ENCODE measurements at regions not wholly inside any gene's neighbourhood (a gene's known extent, or its start where the extent isn't known, plus 50 kb on each side); places are given as distances from the start of the nearest gene placed in this dataset.
"Not testable (repeated sequence)": the region's sequence is repeated elsewhere in the genome, so short reads cannot be mapped to it uniquely, and the experiment has no call there.

GRCh38 chr18:10169064-10169562, 255.3 kb downstream of the VAPA start:
- Histone ChIP-seq H3K27me3 (ENCODE audit: control insufficient read depth in 5 of 5, insufficient read depth in 4 of 5, low read length in 5 of 5) (no peaks in the 10 kb centered on the region), H3K36me3 (ENCODE audit: control insufficient read depth in 5 of 5, insufficient read depth in 5 of 5, low read length in 5 of 5) (no peaks in the 10 kb centered on the region), H3K4me3 (ENCODE audit: low read depth in 1 of 5, low read length in 5 of 5) (no peak overlapping the region), H3K9me3 (ENCODE audit: control insufficient read depth in 5 of 5, low read length in 5 of 5) (no peaks in the 10 kb centered on the region), H3K27ac (ENCODE audit: low read depth, low read length) (no peak overlapping the region), H3K9ac (ENCODE audit: low read length in 5 of 5) (no peak overlapping the region), H3K4me1 (ENCODE audit: control insufficient read depth in 5 of 5, insufficient read depth in 5 of 5, low read length in 5 of 5) (no peaks in the 10 kb centered on the region)

GRCh38 chr18:10169814-10170213, 256.0 kb downstream of the VAPA start:
- no peaks in the 10 kb centered on the region for H3K9me3 ChIP-seq (ENCODE audit: control insufficient read depth in 5 of 5, low read length in 5 of 5)
- no peaks in the 10 kb centered on the region for H3K36me3 ChIP-seq (ENCODE audit: control insufficient read depth in 5 of 5, insufficient read depth in 5 of 5, low read length in 5 of 5)
- H3K4me3 ChIP-seq (ENCODE audit: low read depth in 1 of 5, low read length in 5 of 5): no peak overlapping the region
- H3K9ac ChIP-seq (ENCODE audit: low read length in 5 of 5): no peak overlapping the region
- no peaks in the 10 kb centered on the region for H3K4me1 ChIP-seq (ENCODE audit: control insufficient read depth in 5 of 5, insufficient read depth in 5 of 5, low read length in 5 of 5)
- no peaks in the 10 kb centered on the region for H3K27me3 ChIP-seq (ENCODE audit: control insufficient read depth in 5 of 5, insufficient read depth in 4 of 5, low read length in 5 of 5)
- H3K27ac ChIP-seq (ENCODE audit: low read depth, low read length): no peak overlapping the region

GRCh38 chr18:10170375-10170774, 256.6 kb downstream of the VAPA start:
- Histone ChIP-seq H3K4me3 (ENCODE audit: low read depth in 1 of 5, low read length in 5 of 5) (no peak overlapping the region), H3K27ac (ENCODE audit: low read depth, low read length) (no peak overlapping the region), H3K9ac (ENCODE audit: low read length in 5 of 5) (no peak overlapping the region), H3K27me3 (ENCODE audit: control insufficient read depth in 5 of 5, insufficient read depth in 4 of 5, low read length in 5 of 5) (no peaks in the 10 kb centered on the region), H3K9me3 (ENCODE audit: control insufficient read depth in 5 of 5, low read length in 5 of 5) (no peaks in the 10 kb centered on the region), H3K36me3 (ENCODE audit: control insufficient read depth in 5 of 5, insufficient read depth in 5 of 5, low read length in 5 of 5) (no peaks in the 10 kb centered on the region), H3K4me1 (ENCODE audit: control insufficient read depth in 5 of 5, insufficient read depth in 5 of 5, low read length in 5 of 5) (no peaks in the 10 kb centered on the region)

- H3K9ac ChIP-seq (ENCODE audit: low read length in 5 of 5); H3K4me1 ChIP-seq (ENCODE audit: control insufficient read depth in 5 of 5, insufficient read depth in 5 of 5, low read length in 5 of 5); H3K27ac ChIP-seq (ENCODE audit: low read depth, low read length); H3K4me3 ChIP-seq (ENCODE audit: low read depth in 1 of 5, low read length in 5 of 5); H3K27me3 ChIP-seq (ENCODE audit: control insufficient read depth in 5 of 5, insufficient read depth in 4 of 5, low read length in 5 of 5); H3K36me3 ChIP-seq (ENCODE audit: control insufficient read depth in 5 of 5, insufficient read depth in 5 of 5, low read length in 5 of 5); H3K9me3 ChIP-seq (ENCODE audit: control insufficient read depth in 5 of 5, low read length in 5 of 5): not testable (repeated sequence)
Observed at GRCh38 chr18:10175333-10175732, 261.5 kb downstream of the VAPA start.

- not testable (repeated sequence) for H3K4me3 ChIP-seq (ENCODE audit: low read depth in 1 of 5, low read length in 5 of 5); H3K27ac ChIP-seq (ENCODE audit: low read depth, low read length); H3K9ac ChIP-seq (ENCODE audit: low read length in 5 of 5); H3K9me3 ChIP-seq (ENCODE audit: control insufficient read depth in 5 of 5, low read length in 5 of 5); H3K36me3 ChIP-seq (ENCODE audit: control insufficient read depth in 5 of 5, insufficient read depth in 5 of 5, low read length in 5 of 5); H3K27me3 ChIP-seq (ENCODE audit: control insufficient read depth in 5 of 5, insufficient read depth in 4 of 5, low read length in 5 of 5)
- H3K4me1 ChIP-seq (ENCODE audit: control insufficient read depth in 5 of 5, insufficient read depth in 5 of 5, low read length in 5 of 5): peaks cover 0 to 11% (median 8%) of the 10 kb centered on the region in 5 donors
Observed at GRCh38 chr18:10179326-10179725, 265.5 kb downstream of the VAPA start.

GRCh38 chr18:10182009-10182624, 268.3 kb downstream of the VAPA start:
- Histone ChIP-seq H3K27ac (ENCODE audit: low read depth, low read length) (no peak overlapping the region), H3K27me3 (ENCODE audit: control insufficient read depth in 5 of 5, insufficient read depth in 4 of 5, low read length in 5 of 5) (no peaks in the 10 kb centered on the region), H3K4me1 (ENCODE audit: control insufficient read depth in 5 of 5, insufficient read depth in 5 of 5, low read length in 5 of 5) (peaks cover 0 to 11% (median 8%) of the 10 kb centered on the region in 5 donors), H3K9me3 (ENCODE audit: control insufficient read depth in 5 of 5, low read length in 5 of 5) (no peaks in the 10 kb centered on the region), H3K36me3 (ENCODE audit: control insufficient read depth in 5 of 5, insufficient read depth in 5 of 5, low read length in 5 of 5) (no peaks in the 10 kb centered on the region), H3K9ac (ENCODE audit: low read length in 5 of 5) (no peak overlapping the region), H3K4me3 (ENCODE audit: low read depth in 1 of 5, low read length in 5 of 5) (no peak overlapping the region)

GRCh38 chr18:10184776-10185175, 269.7 kb upstream of the APCDD1 start:
- Histone ChIP-seq H3K4me3 (ENCODE audit: low read depth in 1 of 5, low read length in 5 of 5) (no peak overlapping the region), H3K4me1 (ENCODE audit: control insufficient read depth in 5 of 5, insufficient read depth in 5 of 5, low read length in 5 of 5) (peaks cover 0 to 22% (median 16%) of the 10 kb centered on the region in 5 donors), H3K9ac (ENCODE audit: low read length in 5 of 5) (no peak overlapping the region), H3K9me3 (ENCODE audit: control insufficient read depth in 5 of 5, low read length in 5 of 5) (no peaks in the 10 kb centered on the region), H3K36me3 (ENCODE audit: control insufficient read depth in 5 of 5, insufficient read depth in 5 of 5, low read length in 5 of 5) (no peaks in the 10 kb centered on the region), H3K27ac (ENCODE audit: low read depth, low read length) (no peak overlapping the region), H3K27me3 (ENCODE audit: control insufficient read depth in 5 of 5, insufficient read depth in 4 of 5, low read length in 5 of 5) (no peaks in the 10 kb centered on the region)

- no peaks in the 10 kb centered on the region for H3K27me3 ChIP-seq (ENCODE audit: control insufficient read depth in 5 of 5, insufficient read depth in 4 of 5, low read length in 5 of 5)
- H3K27ac ChIP-seq (ENCODE audit: low read depth, low read length): no peak overlapping the region
- peaks cover 0 to 13% (median 11%) of the 10 kb centered on the region in 5 donors for H3K4me1 ChIP-seq (ENCODE audit: control insufficient read depth in 5 of 5, insufficient read depth in 5 of 5, low read length in 5 of 5)
- H3K36me3 ChIP-seq (ENCODE audit: control insufficient read depth in 5 of 5, insufficient read depth in 5 of 5, low read length in 5 of 5): no peaks in the 10 kb centered on the region
- H3K4me3 ChIP-seq (ENCODE audit: low read depth in 1 of 5, low read length in 5 of 5): no peak overlapping the region
- no peak overlapping the region for H3K9ac ChIP-seq (ENCODE audit: low read length in 5 of 5)
- H3K9me3 ChIP-seq (ENCODE audit: control insufficient read depth in 5 of 5, low read length in 5 of 5): no peaks in the 10 kb centered on the region
Observed at GRCh38 chr18:10188971-10189810, 265.2 kb upstream of the APCDD1 start.

- Histone ChIP-seq H3K4me3 (ENCODE audit: low read depth in 1 of 5, low read length in 5 of 5) (no peak overlapping the region), H3K4me1 (ENCODE audit: control insufficient read depth in 5 of 5, insufficient read depth in 5 of 5, low read length in 5 of 5) (peaks cover 0 to 16% (median 11%) of the 10 kb centered on the region in 5 donors), H3K9me3 (ENCODE audit: control insufficient read depth in 5 of 5, low read length in 5 of 5) (no peaks in the 10 kb centered on the region), H3K9ac (ENCODE audit: low read length in 5 of 5) (no peak overlapping the region), H3K27me3 (ENCODE audit: control insufficient read depth in 5 of 5, insufficient read depth in 4 of 5, low read length in 5 of 5) (no peaks in the 10 kb centered on the region), H3K27ac (ENCODE audit: low read depth, low read length) (no peak overlapping the region), H3K36me3 (ENCODE audit: control insufficient read depth in 5 of 5, insufficient read depth in 5 of 5, low read length in 5 of 5) (no peaks in the 10 kb centered on the region)
Observed at GRCh38 chr18:10190564-10190963, 263.9 kb upstream of the APCDD1 start.

GRCh38 chr18:10193444-10193843, 261.0 kb upstream of the APCDD1 start:
- H3K27me3 ChIP-seq (ENCODE audit: control insufficient read depth in 5 of 5, insufficient read depth in 4 of 5, low read length in 5 of 5): no peaks in the 10 kb centered on the region
- no peak overlapping the region for H3K4me3 ChIP-seq (ENCODE audit: low read depth in 1 of 5, low read length in 5 of 5)
- H3K9ac ChIP-seq (ENCODE audit: low read length in 5 of 5): no peak overlapping the region
- H3K9me3 ChIP-seq (ENCODE audit: control insufficient read depth in 5 of 5, low read length in 5 of 5): no peaks in the 10 kb centered on the region
- peaks cover 0 to 16% (median 13%) of the 10 kb centered on the region in 5 donors for H3K4me1 ChIP-seq (ENCODE audit: control insufficient read depth in 5 of 5, insufficient read depth in 5 of 5, low read length in 5 of 5)
- H3K36me3 ChIP-seq (ENCODE audit: control insufficient read depth in 5 of 5, insufficient read depth in 5 of 5, low read length in 5 of 5): no peaks in the 10 kb centered on the region
- H3K27ac ChIP-seq (ENCODE audit: low read depth, low read length): no peak overlapping the region

Data from subcutaneous abdominal adipose tissue (tissue), 5 donors.